A673 (cell line): ENCODE measurements at regions not wholly inside any gene's neighbourhood (a gene's known extent, or its start where the extent isn't known, plus 50 kb on each side); places are given as distances from the start of the nearest gene placed in this dataset.

Experiments
- BruUV-seq: library from RNA; stranded (reverse); fragments of 400-500 nt; replicated peaks from 2 replicates; lab custom pipeline; 2021; lab: Mats Ljungman, UMichigan
- CTCF ChIA-PET: fragments of 300-600 bp; sonication (Branson Sonifier 250); formaldehyde crosslinking; loops from one replicate; lab custom pipeline; 2022; ENCODE audit warnings: antibody characterized with exemption; lab: Charles Lee
- POLR2A ChIA-PET: fragments of 300-600 bp; sonication (Branson Sonifier 250); formaldehyde crosslinking; loops from one replicate; lab custom pipeline; 2022; ENCODE audit warnings: antibody characterized with exemption; ENCODE audit not compliant: low non-redundant PET; lab: Charles Lee
- DNase-seq: peaks from one replicate; pipeline ENCODE4 v3.0.0-alpha.2; 2015; ENCODE audit warnings: low spot score
- H3K27ac ChIP-seq: fragments of 200-600 bp; sonication (generic); 2 replicates; pipeline ENCODE4 v1.5.1; 2016; ENCODE audit warnings: mixed run types, low read depth, mild to moderate bottlenecking, mixed read lengths, antibody characterized with exemption, low read length; ENCODE audit not compliant: poor library complexity, severe bottlenecking
- H3K27me3 ChIP-seq: fragments of 200-600 bp; sonication (generic); replicated peaks from 2 replicates; pipeline ENCODE4 v1.6.1; 2017; ENCODE audit warnings: mixed run types, low read depth, mild to moderate bottlenecking, mixed read lengths, antibody characterized with exemption, low read length; ENCODE audit not compliant: insufficient read depth, poor library complexity
- H3K36me3 ChIP-seq: fragments of 200-600 bp; sonication (generic); 2 replicates; pipeline ENCODE4 v1.6.1; 2016; ENCODE audit warnings: mixed run types, mild to moderate bottlenecking, mixed read lengths, antibody characterized with exemption, low read length; ENCODE audit not compliant: insufficient read depth, poor library complexity, severe bottlenecking
- H3K4me1 ChIP-seq: fragments of 200-600 bp; sonication (generic); 2 replicates; pipeline ENCODE4 v1.6.1; 2017; ENCODE audit warnings: mixed run types, mild to moderate bottlenecking, mixed read lengths, antibody characterized with exemption, low read length; ENCODE audit not compliant: insufficient read depth, poor library complexity, severe bottlenecking
- H3K4me3 ChIP-seq: fragments of 200-600 bp; sonication (generic); 2 replicates; pipeline ENCODE4 v1.5.1; 2016; ENCODE audit warnings: low read depth, mixed run types, mild to moderate bottlenecking, mixed read lengths, low read length; ENCODE audit not compliant: poor library complexity, severe bottlenecking
- H3K9me3 ChIP-seq: fragments of 200-600 bp; sonication (generic); 2 replicates; pipeline ENCODE4 v1.6.1; 2016; ENCODE audit warnings: mixed run types, low read depth, mild to moderate bottlenecking, mixed read lengths, antibody characterized with exemption, low read length; ENCODE audit not compliant: poor library complexity, severe bottlenecking
- EZH2 ChIP-seq: fragments of 200-600 bp; sonication (generic); IDR thresholded peaks from 2 replicates; pipeline ENCODE4 v1.6.1; 2017; ENCODE audit warnings: borderline replicate concordance, low read depth, mild to moderate bottlenecking, mixed read lengths, antibody characterized with exemption, low read length; ENCODE audit not compliant: poor library complexity, severe bottlenecking
- intact Hi-C: fragments of 100-400 bp; cut with micrococcal nuclease; formaldehyde crosslinking; loops from one replicate; pipeline ENCODE4 v1.10.0; 2022; ENCODE audit not compliant: unreplicated experiment
- TF ChIP-seq, protein P1 (sequence below): fragments of 300-800, 200-600 bp; sonication (generic); conservative IDR thresholded peaks from 2 replicates; pipeline ENCODE4 v1.5.1; 2017; ENCODE audit warnings: low read depth, mild to moderate bottlenecking, antibody characterized with exemption, low read length, moderate library complexity, mixed read lengths

GRCh38 chr22:49305966-49306631, 521.6 kb downstream of the BRD1 start:
- no peak for TF ChIP-seq EZH2
- TF ChIP-seq, protein P1, sequence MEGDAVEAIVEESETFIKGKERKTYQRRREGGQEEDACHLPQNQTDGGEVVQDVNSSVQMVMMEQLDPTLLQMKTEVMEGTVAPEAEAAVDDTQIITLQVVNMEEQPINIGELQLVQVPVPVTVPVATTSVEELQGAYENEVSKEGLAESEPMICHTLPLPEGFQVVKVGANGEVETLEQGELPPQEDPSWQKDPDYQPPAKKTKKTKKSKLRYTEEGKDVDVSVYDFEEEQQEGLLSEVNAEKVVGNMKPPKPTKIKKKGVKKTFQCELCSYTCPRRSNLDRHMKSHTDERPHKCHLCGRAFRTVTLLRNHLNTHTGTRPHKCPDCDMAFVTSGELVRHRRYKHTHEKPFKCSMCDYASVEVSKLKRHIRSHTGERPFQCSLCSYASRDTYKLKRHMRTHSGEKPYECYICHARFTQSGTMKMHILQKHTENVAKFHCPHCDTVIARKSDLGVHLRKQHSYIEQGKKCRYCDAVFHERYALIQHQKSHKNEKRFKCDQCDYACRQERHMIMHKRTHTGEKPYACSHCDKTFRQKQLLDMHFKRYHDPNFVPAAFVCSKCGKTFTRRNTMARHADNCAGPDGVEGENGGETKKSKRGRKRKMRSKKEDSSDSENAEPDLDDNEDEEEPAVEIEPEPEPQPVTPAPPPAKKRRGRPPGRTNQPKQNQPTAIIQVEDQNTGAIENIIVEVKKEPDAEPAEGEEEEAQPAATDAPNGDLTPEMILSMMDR: no peak
- Histone ChIP-seq H3K9me3 (no peaks in the 10 kb centered on the region), H3K4me1 (peaks cover 9% of the 10 kb centered on the region), H3K27me3 (no peaks in the 10 kb centered on the region), H3K4me3 (no peak overlapping the region), H3K36me3 (no peaks in the 10 kb centered on the region), H3K27ac (no peak overlapping the region)
- intact Hi-C loops: loop anchor here (1.0 to 10.0 kb wide), 4 partner anchors 260 to 729 kb away; no protein-coding TSS in a partner anchor
- no TSS peak for BruUV-seq
- CTCF ChIA-PET: interaction anchor here (2.2 kb wide), 1 partner anchor 260 kb away, joined by 42 read pairs; no protein-coding TSS in a partner anchor
- no peak for DNase-seq
- POLR2A ChIA-PET: no interaction called here

- Histone ChIP-seq H3K9me3 (no peaks in the 10 kb centered on the region), H3K27ac (peak overlapping the region; percentile 63), H3K4me3 (no peak overlapping the region), H3K27me3 (no peaks in the 10 kb centered on the region), H3K36me3 (no peaks in the 10 kb centered on the region), H3K4me1 (peaks cover 9% of the 10 kb centered on the region)
- no peak for TF ChIP-seq EZH2
- TF ChIP-seq, protein P1: peak; percentile 97
- intact Hi-C loops: loop anchor here (1.0 to 10.0 kb wide), 4 partner anchors 259 to 728 kb away; no protein-coding TSS in a partner anchor
- peak; percentile 64 for DNase-seq
- ChIA-PET CTCF (interaction anchor here (0.6 to 2.2 kb wide), 4 partner anchors 12 to 516 kb away, joined by 3 to 42 read pairs (median 5); no protein-coding TSS in a partner anchor), POLR2A (no interaction called here)
- BruUV-seq: no TSS peak
Measured at GRCh38 chr22:49305214-49305965, 522.3 kb downstream of the BRD1 start.

DNA sequence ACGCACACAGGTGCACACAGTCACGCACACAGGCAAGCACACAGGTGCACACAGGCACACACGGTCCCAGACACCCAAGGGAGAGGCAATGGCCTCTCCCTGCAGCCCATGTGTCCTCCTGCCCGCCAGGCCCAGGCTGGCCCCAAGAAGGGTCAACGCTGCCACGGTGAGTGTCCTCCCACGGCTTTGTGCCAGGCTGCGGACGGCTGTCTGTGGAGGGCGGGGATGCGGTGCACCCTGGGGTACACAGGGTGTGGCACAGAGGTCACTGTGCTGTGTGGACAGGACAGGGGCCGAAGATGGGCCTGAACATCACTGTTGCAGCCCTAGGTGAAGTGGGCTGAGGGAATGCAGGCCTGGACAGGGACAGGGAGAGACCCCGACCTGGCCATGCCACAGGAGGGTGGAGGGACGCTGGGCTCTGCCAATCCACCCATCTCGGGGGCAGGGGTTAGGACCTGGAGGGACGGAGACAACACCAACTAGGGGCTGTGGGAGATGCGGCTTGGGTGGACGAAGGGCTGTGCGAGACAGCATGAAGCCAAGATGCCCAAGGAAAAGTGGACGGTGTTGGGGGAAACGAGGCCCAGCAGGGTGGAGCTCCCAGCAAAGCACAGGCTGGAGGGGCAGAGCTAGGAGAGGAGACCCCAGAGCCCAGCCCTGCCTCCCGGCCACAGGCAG, 523.8 kb downstream of the BRD1 start:
- no peaks in the 10 kb centered on the region for H3K9me3 ChIP-seq
- no TSS peak for BruUV-seq
- H3K4me3 ChIP-seq: no peak overlapping the region
- H3K27me3 ChIP-seq: no peaks in the 10 kb centered on the region
- no peak for DNase-seq
- intact Hi-C loops: loop anchor here (10.0 kb wide), 1 partner anchor 359 kb away; no protein-coding TSS in a partner anchor
- peaks cover 9% of the 10 kb centered on the region for H3K4me1 ChIP-seq
- TF ChIP-seq, protein P1: no peak
- TF ChIP-seq EZH2: no peak
- peak overlapping the region; percentile 28 for H3K27ac ChIP-seq
- ChIA-PET POLR2A (no interaction called here), CTCF (interaction anchor here (2.2 kb wide), 1 partner anchor 258 kb away, joined by 42 read pairs; no protein-coding TSS in a partner anchor)
- H3K36me3 ChIP-seq: no peaks in the 10 kb centered on the region
